ENCODE measurements at regions not wholly inside any gene's neighbourhood (a gene's known extent, or its start where the extent isn't known, plus 50 kb on each side); places are given as distances from the start of the nearest gene placed in this dataset.

DNA sequence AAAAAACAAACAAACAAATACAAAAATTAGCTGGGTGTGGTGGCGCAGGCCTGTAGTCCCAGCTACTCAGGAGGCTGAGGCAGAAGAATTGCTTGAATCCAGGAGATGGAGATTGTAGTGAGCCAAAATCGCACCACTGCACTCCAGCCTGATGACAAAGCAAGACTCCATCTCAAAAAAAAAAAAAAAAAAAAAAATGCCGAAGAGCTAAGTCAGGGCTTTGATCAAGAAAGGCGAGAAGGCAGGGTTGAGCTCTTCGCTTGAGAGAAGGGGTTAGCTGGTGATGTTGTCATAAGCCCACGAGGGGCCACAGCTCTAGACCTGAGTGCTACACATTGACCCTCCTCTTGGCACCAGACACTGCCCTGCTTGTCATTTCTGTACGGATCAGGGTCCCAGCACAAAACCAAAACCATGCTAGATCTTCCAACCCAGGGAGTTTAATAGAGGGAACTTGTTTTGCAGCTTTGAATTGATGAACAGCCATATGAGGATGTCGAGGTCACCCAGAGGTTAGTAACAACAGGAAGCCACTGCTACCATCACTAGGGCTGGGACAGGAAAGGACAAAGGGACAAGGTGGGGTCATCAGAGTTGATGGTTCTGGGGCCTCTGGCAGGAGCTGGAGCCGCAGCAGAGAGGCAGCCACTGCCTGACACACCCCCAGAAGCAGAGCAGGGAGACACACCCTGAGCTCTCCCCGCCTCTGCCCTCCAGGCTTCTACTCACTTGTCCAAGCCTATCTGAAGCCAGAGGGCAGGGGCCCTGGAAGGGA is 122.7 kb downstream of the SNX5 start:
- DNase-seq (no peak), ATAC-seq (no peak)
- peaks cover 4% of the 10 kb centered on the region for H3K27me3 Mint-ChIP-seq
- no peaks in the 10 kb centered on the region for H3K36me3 Mint-ChIP-seq (ENCODE audit: low read depth)
- H3K27ac Mint-ChIP-seq: peak overlapping the region; percentile 3
- H3K9me3 ChIP-seq (ENCODE audit: control insufficient read depth, low read length, poor library complexity, severe bottlenecking): no peaks in the 10 kb centered on the region
- H3K4me1 Mint-ChIP-seq: peaks cover 50% of the 10 kb centered on the region
- peak overlapping the region; percentile 62 for H3K4me3 Mint-ChIP-seq

DNA sequence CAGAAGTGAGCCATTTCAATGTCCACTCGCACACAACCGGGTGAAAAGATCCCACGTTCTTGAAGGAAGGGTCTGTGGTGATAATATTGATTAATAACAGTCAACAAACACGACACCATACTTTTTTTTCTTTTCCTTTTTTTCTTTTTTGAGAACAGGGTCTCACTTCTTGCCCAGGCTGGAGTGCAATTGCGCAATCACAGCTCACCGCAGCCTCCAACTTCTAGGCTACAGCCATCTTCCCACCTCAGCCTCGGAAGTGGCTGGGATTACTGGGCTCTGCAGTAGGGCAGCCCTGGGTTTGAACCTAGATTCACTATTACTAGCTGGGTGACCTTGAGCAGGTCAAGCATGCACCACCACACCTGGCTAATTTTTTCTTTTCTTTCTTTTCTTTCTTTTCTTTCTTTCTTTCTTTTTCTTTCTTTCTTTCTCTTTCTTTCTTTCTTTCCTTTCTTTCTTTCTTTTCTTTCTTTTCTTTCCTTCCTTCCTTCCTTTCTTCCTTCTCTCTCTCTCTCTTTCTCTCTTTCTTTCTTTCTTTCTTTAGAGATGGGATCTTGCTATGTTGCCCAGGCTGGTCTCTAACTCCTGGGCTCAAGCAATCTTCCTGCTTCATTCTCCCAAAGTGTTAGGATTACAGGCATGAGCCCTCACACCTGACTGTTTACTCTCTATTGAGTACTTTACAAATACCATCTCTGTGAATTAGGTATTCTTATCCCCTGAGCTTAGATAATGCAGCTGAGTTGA is 123.9 kb downstream of the SNX5 start:
- H3K9me3 ChIP-seq (ENCODE audit: control insufficient read depth, low read length, poor library complexity, severe bottlenecking): no peaks in the 10 kb centered on the region
- H3K27ac Mint-ChIP-seq: no peak overlapping the region
- peak overlapping the region; percentile 10 for H3K4me3 Mint-ChIP-seq
- peaks cover 50% of the 10 kb centered on the region for H3K4me1 Mint-ChIP-seq
- no peak for ATAC-seq
- H3K27me3 Mint-ChIP-seq: peaks cover 7% of the 10 kb centered on the region
- DNase-seq: no peak
- H3K36me3 Mint-ChIP-seq (ENCODE audit: low read depth): no peaks in the 10 kb centered on the region

DNA sequence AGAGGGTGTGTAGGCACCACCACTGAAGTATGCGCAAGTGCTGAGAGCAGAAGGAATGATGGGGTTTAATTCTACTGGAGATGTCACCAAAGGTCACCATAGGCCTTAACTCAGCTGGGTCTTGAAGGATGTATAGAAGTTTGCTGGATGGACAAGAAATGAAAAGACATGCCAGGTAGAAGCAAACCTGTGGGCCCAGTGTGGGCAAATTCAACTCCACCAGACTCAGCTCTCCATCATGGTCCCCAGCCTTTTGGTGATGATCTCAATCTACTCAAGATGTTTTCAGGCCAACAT is 124.5 kb downstream of the SNX5 start:
- Mint-ChIP-seq H3K36me3 (ENCODE audit: low read depth) (no peaks in the 10 kb centered on the region), H3K4me1 (peaks cover 50% of the 10 kb centered on the region), H3K4me3 (peak overlapping the region; percentile 12)

DNA sequence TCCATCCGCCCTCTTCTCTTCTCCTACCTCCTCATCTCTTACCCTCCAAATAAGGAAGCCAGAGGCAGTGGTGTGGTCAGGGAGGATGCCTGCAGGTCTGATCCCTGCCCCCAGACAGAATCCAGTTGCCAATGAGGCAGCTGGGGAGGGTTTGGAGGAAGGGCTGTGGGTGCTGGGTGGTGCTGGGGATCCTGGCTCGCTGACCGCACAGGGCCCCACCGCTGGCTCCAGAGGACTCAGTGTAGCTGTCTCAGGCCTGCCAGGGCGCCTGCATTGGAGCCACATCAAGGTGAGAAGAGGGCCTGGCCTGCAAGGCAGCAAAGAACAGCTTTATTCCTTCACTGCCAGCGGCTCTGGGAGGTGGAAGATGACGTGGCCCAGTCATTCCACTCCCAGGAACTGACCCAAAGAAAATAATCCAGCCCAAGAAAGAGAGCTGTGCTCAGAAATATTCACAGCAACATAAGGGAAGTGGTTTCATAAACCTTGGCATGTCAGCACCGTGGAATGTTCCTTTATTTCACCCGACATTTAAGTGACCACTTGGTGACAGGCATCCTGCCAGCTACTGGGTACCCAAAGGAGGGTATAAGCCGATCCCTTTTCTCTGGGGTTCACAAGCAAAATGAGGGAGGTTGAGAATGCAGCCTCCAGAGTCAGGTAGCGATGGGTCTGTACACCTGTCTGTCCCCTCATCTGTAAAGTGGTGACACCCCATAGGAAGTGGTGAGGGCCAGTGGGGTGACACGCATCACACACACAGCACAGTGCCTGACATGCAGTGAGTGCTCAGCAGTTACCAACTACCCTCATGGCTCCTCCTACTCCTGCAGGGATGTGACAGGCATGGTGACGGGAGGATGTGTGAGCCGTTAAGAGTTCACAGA is 125.1 kb downstream of the SNX5 start:
- H3K4me3 Mint-ChIP-seq: no peak overlapping the region
- H3K4me1 Mint-ChIP-seq: peaks cover 45% of the 10 kb centered on the region
- H3K9me3 ChIP-seq (ENCODE audit: control insufficient read depth, low read length, poor library complexity, severe bottlenecking): no peaks in the 10 kb centered on the region
- ATAC-seq: peak; percentile 90
- no peaks in the 10 kb centered on the region for H3K36me3 Mint-ChIP-seq (ENCODE audit: low read depth)
- H3K27ac Mint-ChIP-seq: peak overlapping the region; percentile 74
- H3K27me3 Mint-ChIP-seq: peaks cover 11% of the 10 kb centered on the region
- DNase-seq: peak in 1 of 3 donors; percentile 11

More for the DNA sequence above, 124.5 kb downstream of the SNX5 start:
- ATAC-seq (no peak), DNase-seq (no peak)
- no peaks in the 10 kb centered on the region for H3K9me3 ChIP-seq (ENCODE audit: control insufficient read depth, low read length, poor library complexity, severe bottlenecking)
- H3K27ac Mint-ChIP-seq: peak overlapping the region; percentile 74
- H3K27me3 Mint-ChIP-seq: peaks cover 10% of the 10 kb centered on the region

DNA sequence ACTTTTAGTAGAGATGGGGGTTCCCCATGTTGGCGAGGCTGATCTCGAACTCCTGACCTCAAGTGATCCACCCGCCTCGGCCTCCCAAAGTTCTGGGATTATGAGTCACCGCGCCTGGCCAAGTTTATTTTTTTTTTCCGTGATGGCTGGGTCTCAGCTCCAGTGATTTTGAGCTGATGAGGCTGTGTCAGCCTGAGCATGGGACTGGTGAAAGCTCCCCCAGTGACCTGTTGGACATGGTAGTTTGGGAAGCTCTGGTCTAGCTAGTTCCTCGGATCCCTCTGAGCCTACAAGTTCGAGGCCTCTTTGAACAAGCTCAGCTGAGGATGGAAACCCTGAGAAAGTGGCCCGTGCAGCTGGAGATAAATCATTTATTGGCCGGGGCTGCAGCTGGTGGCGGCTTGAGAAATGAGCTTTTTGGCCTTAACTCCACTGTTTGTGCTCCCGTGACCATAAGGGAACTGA is 126.8 kb downstream of the SNX5 start:
- ATAC-seq (no peak), DNase-seq (no peak)
- H3K36me3 Mint-ChIP-seq (ENCODE audit: low read depth): no peaks in the 10 kb centered on the region
- H3K9me3 ChIP-seq (ENCODE audit: control insufficient read depth, low read length, poor library complexity, severe bottlenecking): no peaks in the 10 kb centered on the region
- H3K27me3 Mint-ChIP-seq: peaks cover 11% of the 10 kb centered on the region
- H3K27ac Mint-ChIP-seq: peak overlapping the region; percentile 74
- no peak overlapping the region for H3K4me3 Mint-ChIP-seq
- peaks cover 30% of the 10 kb centered on the region for H3K4me1 Mint-ChIP-seq

DNA sequence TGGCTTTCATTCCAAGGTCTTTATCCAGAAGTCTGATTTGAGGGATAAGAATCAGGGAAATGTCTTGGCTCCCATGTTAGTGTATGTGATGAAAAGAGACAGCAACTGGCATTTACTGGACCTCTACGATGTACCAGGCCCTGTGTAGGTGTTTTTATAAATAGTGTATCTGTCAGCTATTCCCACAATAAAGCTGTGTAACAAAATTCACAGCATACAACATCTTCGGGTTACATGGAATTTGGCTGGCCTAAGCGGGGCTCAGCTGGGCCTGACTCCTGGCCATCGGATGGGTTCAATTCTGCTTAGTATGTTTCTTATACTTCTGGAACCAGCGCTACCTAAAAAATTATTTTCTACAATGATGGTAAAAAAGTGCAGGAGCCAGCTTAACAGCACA is 128.2 kb downstream of the SNX5 start:
- Mint-ChIP-seq H3K4me3 (no peak overlapping the region), H3K4me1 (peaks cover 20% of the 10 kb centered on the region), H3K27me3 (peaks cover 11% of the 10 kb centered on the region), H3K27ac (no peak overlapping the region), H3K36me3 (ENCODE audit: low read depth) (no peaks in the 10 kb centered on the region)
- no peak for ATAC-seq
- H3K9me3 ChIP-seq (ENCODE audit: control insufficient read depth, low read length, poor library complexity, severe bottlenecking): no peaks in the 10 kb centered on the region
- DNase-seq: no peak

DNA sequence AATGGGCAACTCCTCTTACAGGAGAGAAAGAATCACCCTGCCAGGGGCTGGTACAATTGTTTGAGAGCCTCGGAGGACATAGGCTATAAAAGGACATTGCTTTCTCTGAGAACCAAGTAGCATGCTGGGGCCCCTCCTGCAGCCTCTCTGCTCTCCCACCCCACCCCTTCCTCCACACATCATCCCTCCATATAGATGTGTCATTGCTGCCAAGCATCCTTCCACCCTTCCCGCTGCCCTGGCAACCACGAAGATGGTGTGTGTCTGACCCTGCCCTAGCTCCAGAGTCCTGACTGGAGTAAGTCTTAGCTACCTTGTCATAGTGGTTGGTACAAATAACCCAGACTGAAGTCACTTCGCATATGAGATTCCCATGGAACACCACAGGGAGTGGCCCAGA is 129.7 kb downstream of the SNX5 start:
- Mint-ChIP-seq H3K27ac (no peak overlapping the region), H3K4me1 (peaks cover 13% of the 10 kb centered on the region), H3K36me3 (ENCODE audit: low read depth) (no peaks in the 10 kb centered on the region), H3K27me3 (peaks cover 11% of the 10 kb centered on the region), H3K4me3 (no peak overlapping the region)
- ATAC-seq (no peak), DNase-seq (no peak)
- no peaks in the 10 kb centered on the region for H3K9me3 ChIP-seq (ENCODE audit: control insufficient read depth, low read length, poor library complexity, severe bottlenecking)

DNA sequence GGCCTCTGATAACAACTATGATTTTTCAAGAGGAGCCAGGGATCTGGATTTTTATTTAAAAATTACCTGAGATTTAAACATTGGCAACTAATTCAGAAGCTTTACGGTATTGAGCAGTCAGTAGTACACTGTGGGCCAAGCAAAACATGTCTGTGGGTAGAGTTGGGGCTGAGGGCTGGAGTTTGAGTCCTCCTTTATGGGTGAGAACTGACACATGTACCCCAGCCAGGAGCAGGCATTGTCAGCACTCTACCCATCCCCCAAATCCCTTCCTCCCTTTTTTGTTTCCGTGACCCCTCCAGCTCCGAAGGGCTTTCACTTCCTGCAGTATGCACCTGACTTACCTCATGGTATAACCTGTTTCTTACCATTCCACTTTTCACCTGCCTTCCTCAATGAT is 131.4 kb downstream of the SNX5 start:
- DNase-seq: no peak
- H3K9me3 ChIP-seq (ENCODE audit: control insufficient read depth, low read length, poor library complexity, severe bottlenecking): no peaks in the 10 kb centered on the region
- no peak for ATAC-seq
- H3K4me3 Mint-ChIP-seq: no peak overlapping the region
- no peak overlapping the region for H3K27ac Mint-ChIP-seq
- H3K4me1 Mint-ChIP-seq: peaks cover 4% of the 10 kb centered on the region
- H3K27me3 Mint-ChIP-seq: peaks cover 11% of the 10 kb centered on the region
- no peaks in the 10 kb centered on the region for H3K36me3 Mint-ChIP-seq (ENCODE audit: low read depth)

DNA sequence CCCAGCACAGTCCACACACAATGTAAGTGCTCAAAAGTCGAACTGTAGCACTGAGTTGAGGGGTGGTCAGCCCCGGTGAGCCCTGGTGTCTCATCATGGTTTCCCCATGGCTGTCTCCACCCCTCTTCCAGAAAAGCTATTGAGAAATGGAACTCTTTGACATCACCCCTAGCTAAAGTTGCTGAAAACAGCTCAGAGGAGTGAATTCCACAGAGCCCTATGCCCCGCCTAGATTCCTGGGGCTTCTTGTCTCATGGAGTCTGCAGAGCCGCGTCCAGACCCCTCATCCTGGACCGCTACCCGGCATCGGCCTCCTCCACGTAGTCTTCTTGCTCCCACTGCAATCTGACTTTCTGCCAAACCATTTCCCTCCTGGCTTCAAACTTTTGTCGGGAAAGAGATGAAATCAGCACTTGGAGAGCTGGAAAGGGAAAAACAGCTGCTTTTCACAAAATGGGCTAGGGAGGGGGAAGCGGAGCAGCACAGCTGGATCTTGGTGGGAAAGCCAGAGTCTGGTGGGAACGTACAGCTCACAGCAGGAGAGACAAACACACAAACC is 132.2 kb downstream of the SNX5 start:
- no peaks in the 10 kb centered on the region for H3K9me3 ChIP-seq (ENCODE audit: control insufficient read depth, low read length, poor library complexity, severe bottlenecking)
- H3K27me3 Mint-ChIP-seq: peaks cover 11% of the 10 kb centered on the region
- peaks cover 3% of the 10 kb centered on the region for H3K4me1 Mint-ChIP-seq
- H3K36me3 Mint-ChIP-seq (ENCODE audit: low read depth): no peaks in the 10 kb centered on the region
- ATAC-seq (no peak), DNase-seq (no peak)
- no peak overlapping the region for H3K4me3 Mint-ChIP-seq
- H3K27ac Mint-ChIP-seq: no peak overlapping the region

DNA sequence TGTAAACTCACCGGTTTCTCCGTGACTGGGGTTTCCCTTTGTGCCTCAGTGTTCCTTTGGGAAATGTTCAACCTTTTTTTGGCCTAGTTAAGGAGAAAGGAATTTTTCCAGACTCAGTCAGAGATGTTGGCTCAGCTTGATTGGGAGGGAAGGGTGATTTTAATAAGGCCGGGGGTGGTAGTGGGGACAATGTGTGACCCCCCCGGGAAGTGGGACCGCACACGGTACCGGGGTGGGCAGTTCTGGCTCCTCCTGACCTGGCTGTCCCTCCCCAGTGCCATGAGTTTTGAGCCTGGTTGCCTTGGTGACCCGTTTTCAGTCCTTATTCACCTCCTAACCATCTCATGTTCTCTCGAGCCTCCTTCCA is 132.7 kb downstream of the SNX5 start:
- Mint-ChIP-seq H3K27ac (no peak overlapping the region), H3K27me3 (peaks cover 7% of the 10 kb centered on the region), H3K4me1 (no peaks in the 10 kb centered on the region), H3K36me3 (ENCODE audit: low read depth) (no peaks in the 10 kb centered on the region), H3K4me3 (no peak overlapping the region)
- H3K9me3 ChIP-seq (ENCODE audit: control insufficient read depth, low read length, poor library complexity, severe bottlenecking): no peaks in the 10 kb centered on the region
- ATAC-seq: no peak
- DNase-seq: no peak

DNA sequence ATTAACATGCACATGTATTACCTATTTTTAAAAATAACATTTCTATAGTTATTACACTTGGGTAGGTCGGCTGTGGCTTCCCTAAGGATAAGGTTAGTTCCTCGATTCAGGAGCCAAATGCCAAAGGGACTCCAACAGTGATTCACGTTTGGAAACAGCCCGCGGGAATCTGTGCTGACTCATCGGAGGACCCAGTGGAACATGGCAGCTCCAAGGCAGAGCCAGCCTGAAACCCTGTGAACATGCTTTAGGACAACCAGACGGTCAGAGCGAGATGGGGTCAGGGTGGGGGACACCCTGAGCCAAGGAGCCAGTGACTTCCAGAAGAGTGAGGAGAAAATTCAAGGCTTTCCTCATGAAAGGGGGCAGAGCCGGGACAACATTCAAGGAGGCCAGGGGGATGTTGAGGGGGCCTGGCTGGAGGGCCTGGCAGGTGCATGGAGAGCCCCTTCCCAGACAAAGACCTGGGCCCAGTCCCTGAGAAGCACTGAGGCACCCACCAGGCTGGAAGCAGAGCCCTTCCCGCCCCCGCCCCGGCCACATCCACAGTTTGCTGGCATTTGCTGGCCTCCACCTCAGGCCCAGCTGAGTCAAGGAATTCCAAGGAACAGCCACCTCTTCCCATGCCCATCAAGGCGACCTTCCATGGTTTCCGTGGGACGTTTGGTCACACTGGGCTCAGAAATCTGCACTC is 133.2 kb downstream of the SNX5 start:
- Mint-ChIP-seq H3K4me3 (no peak overlapping the region), H3K27ac (no peak overlapping the region), H3K4me1 (no peaks in the 10 kb centered on the region), H3K36me3 (ENCODE audit: low read depth) (no peaks in the 10 kb centered on the region), H3K27me3 (peaks cover 4% of the 10 kb centered on the region)
- DNase-seq (no peak), ATAC-seq (no peak)
- no peaks in the 10 kb centered on the region for H3K9me3 ChIP-seq (ENCODE audit: control insufficient read depth, low read length, poor library complexity, severe bottlenecking)

DNA sequence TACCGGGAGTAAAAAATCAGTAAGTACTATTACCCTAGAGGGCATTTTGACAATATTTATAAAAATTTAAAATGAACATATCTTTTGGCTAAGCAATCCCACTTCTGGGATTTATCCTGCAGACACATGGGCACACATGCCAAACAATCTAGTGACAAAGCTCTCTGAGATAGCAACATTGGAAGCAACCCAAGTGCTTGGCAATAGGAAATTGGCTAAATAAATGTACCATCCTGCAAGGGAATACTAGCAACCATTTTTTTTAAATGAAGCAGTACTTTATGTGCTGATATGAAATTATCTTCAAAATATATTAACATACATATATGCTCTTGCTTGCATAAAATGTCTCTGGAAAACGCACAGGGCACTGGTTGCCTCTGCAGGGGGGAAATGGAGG is 133.8 kb downstream of the SNX5 start:
- ATAC-seq (no peak), DNase-seq (no peak)
- H3K36me3 Mint-ChIP-seq (ENCODE audit: low read depth): no peaks in the 10 kb centered on the region
- peaks cover 4% of the 10 kb centered on the region for H3K27me3 Mint-ChIP-seq
- no peaks in the 10 kb centered on the region for H3K4me1 Mint-ChIP-seq
- H3K9me3 ChIP-seq (ENCODE audit: control insufficient read depth, low read length, poor library complexity, severe bottlenecking): no peaks in the 10 kb centered on the region
- H3K4me3 Mint-ChIP-seq: no peak overlapping the region
- H3K27ac Mint-ChIP-seq: no peak overlapping the region
